CD4-positive, alpha-beta T cell treated with Interleukin-1 beta for 1 hour (primary cell): ENCODE measurements at regions not wholly inside any gene's neighbourhood (a gene's known extent, or its start where the extent isn't known, plus 50 kb on each side); places are given as distances from the start of the nearest gene placed in this dataset.
"Not testable (repeated sequence)": the region's sequence is repeated elsewhere in the genome, so short reads cannot be mapped to it uniquely, and the experiment has no call there.

ENCODE experiments used
- DNase-seq, 2 donors: peaks; one replicate each; pipeline ENCODE4 v3.0.0-alpha.2; 2020 to 2022

DNA sequence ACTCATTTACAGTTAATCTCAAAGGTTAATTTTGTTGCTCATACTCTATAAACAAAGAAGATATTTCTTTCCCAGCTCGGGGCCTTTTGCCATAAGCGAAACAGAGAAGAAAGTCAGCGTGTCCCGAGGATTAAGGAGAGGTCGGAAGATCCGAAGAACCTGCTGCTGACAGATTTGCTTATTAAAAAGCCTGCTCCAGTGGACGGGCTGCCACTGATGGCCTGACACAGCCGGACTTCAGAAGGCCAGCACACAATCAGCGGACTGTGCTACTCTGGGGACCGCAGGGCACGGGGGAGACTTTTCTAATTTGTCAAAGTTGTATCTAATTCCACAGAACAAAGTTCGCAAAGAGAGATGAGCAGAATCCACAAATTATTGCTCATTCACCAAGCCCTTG is 315.4 kb downstream of the ETAA1 start:
- DNase-seq, result no peak

DNA sequence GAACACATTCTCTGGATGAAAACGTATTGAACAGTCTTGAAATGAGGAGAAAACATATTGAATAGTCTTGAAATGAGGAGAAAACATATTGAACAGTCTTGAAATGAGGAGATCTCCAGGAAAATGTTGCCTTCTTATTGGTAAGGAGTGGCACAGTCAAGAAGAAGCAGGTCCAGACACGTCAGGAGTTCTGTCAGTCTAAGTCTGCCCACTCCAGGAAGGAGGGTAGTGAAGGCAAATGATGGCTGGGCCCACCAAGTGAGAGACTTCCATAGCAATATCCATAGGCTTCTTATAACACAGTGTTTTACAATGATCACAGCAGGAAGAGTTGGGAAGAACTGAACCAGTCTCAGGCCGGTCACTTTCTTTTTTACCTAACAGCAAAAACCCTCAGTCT is 316.2 kb downstream of the ETAA1 start:
- DNase-seq, result no peak

DNA sequence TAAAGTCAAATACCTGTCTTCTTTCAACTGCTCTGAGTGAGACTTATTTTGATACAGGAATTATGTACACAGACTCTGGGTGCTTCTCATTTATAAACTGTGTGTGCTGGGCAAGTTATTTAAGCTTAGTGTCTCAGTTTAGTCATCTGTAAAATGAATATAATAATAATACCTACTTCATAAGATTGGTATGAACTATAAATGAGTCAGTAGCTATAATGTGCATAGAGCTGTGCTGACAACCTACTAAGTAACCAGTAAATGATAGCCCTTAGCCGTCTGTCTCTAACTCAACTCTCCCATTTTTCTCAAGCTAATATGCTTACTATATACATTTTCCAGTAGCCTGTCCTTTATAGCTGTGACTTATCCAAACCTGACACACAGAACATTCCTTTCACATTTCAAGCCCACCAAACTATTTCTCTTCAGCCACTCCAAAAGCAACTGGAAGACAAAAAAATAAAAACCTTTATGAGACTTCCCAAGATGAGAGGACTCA is 319.8 kb downstream of the ETAA1 start:
- DNase-seq, result no peak

DNA sequence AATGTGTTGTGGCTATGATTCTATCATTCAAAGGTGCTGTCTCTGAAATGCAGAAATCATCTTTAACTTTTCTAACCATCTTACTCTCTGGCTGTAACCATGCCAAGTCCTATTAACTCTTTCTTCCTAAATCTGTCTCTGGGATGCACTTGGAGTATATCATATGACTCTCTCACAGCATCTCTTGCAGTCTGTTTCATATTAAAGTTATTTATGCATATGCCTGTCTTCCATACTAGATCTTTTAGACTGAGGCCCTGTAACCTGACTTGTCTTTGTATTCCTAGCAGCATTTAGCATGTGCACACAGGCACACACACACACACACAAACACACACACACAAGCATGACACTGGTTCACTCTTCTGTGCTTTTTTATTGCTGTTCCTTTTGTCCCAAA is 320.6 kb downstream of the ETAA1 start:
- no peak for DNase-seq

DNA sequence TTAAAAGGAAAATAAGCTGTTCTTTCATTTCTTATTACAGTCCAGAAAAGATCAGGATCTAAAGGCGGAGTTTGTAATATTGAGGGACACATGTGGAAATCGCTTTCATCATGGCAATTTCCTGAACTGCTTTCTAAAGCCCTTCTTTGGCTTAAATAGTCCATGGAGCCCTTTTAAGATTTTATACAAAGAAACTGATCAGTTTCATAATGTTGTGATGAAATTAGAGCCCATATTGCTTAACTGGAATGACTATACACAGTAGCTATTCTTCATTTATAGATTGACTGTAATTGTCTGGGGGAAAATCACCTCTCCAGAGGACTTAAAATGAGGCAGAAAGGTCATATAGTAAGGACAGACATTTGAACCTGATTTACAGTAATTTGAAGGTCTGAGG is 322.2 kb downstream of the ETAA1 start:
- no peak for DNase-seq

DNA sequence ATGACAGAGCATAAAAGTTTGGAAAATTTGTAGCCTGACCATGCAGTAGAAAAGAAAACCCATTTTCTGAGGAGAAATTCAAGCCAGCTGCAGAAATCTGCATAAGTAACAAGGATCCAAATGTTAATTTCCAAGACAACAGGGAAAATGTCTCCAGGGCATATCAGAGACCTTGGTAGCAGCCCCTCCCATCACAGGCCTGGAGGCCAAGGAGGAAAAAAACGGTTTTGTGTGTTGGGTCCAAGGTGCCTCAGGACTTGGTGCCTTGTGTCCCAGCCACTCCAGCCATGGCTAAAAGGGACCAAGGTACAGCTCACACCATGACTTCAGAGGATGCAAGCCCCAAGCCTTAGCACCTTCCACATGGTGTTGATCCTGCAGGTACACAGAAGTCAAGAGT is 324.4 kb downstream of the ETAA1 start:
- no peak for DNase-seq

DNA sequence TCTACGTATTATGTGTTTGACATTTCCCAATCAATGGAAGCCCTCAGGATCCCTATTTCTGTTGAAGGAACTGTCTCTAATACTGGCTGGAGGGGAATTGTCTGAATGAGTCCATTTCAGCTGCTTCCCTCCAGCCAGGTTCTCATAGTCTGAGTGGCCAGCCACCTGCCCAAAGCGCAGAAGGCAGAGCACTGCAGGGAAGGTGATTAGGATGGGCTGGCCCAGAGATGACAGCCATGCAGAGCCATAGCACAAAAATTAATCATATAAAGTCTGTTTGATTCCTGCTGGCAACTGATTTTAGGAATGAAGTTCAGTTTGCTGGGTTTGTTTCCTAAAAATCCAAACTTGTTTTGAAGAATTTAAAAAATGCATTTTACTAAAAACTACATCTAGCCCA is 327.1 kb downstream of the ETAA1 start:
- DNase-seq, result no peak

DNA sequence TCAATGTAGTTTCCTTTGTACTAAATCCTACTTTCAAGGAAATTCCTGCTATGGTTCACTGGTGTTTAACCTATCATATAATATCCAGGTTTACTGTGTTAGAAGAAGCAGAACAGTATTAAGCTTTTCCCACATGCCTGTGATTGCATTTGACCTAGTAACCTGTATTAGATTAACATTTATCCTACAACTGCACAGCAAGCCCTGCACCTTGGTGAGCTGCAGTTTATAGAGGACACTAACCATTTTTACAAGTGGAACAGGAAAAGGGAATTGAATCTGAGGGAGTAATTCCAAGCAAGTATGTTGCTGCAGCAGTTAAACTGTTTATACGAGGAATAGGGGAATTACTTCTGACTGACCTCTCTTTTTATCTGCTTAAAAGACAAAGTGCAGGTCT is 328.6 kb downstream of the ETAA1 start:
- no peak for DNase-seq

DNA sequence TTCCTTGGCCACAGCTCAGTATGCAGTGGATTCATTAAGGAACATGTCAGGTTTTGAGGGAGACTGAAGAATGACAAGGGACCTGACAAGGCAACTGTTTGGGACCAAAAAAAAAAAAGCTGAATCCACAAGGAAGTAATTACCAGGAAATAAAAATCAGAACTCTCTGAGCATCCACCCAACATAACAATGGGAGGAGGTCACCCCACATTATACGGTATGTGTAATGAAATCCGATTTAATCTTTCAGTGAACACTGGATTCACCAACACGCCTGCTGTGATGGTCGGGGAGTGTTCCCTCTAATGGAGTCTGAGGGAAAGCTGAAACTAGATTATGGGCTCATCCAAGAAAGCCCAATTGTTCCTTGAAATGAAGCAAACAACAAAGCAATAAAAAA is 329.3 kb downstream of the ETAA1 start:
- no peak for DNase-seq

DNA sequence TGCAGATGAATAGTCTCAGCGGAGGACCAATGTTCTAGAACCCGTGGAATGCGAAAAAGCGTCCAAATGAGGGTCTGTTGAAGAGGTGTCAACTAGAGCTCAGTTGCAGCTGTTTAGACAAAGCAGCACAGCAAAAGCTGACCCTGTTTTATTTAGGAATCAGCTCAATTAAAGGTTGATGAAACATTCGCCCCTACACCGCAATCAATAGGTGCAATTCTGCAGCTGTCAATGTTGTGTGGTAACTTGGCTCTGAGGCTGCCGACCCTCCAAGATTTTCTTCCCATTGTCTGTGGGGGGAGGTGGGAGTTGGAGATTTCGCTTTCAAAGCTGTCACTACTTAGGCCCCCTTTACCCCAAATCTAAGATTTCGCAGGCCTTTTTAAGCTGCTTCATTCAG is 330.0 kb downstream of the ETAA1 start:
- DNase-seq, result no peak

DNA sequence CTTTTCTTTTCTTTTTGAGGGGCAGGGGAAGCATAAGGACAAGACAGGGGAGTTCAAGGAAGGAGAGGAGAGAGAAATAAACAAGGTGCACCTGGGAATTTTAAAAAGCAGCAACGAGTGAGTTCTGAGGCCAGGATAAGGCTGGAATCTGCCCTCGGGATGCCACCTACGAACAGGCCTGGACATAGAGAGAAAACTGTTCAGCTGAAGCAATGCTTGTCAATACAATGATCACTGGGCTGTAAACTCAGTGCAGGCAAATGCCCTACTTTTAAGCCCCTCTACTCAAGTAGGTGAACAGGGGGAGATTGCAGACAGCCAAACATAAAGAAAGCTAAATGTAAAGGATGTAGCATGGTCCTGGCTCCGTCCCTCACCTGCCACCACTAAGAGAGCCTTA is 330.5 kb downstream of the ETAA1 start:
- DNase-seq, result no peak

DNA sequence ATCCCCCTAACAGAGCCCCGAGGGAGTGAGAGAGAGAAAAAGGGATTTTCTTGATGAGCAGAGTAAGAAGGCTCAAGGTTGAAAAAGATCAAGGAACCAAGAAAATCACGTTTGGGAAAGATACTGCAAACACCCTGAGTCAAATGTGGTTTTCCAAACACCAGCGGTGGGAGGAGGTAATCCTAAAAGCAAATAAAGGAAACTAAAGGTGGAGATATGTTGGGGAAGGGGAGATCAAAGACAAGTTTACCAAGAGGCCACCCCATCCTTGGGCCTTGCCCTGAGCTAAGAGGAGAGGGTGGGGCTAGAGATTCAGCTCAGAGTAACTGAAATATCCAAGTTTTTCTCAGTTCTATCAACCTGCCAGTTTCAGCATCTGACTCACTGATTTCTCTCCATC is 332.3 kb downstream of the ETAA1 start:
- no peak for DNase-seq

DNA sequence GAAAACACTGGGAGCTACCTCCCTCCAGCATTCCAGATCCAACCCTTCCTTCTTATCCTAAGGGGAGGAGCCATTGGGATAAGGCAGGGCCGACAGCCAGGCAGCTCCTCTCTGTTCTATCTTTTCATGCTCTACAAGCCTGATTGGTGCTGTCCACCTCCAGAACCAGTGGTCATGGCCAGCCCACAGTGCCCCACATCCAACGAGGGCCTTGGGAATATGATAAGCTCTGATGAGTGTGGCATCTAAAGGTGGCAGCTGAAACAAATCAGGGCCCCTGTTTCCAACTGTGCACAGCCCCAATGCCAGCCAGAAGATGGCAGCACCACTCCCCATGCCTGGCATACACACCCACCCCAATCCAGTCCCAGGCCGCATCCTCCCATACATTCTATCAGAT is 329.3 kb downstream of the C1D start:
- DNase-seq, result no peak

DNA sequence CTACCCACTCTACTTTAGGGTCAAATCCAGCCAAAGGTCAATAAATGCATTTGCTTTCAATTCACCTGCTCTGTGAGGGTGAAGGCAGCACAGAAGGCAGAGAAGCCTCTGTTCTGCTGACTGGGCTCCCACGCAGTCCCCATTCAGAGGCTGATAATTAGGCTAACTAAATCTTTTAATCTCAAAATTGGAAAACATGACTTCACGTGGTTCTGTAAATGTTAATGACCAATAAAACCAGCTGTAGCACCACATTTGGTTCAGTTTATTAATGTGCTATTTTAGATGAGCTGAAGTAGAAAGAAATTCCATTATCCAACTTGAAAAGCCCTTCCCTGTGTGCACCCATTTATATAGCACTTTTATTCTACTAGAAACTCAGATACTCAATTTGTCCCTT is 310.6 kb downstream of the C1D start:
- no peak for DNase-seq

DNA sequence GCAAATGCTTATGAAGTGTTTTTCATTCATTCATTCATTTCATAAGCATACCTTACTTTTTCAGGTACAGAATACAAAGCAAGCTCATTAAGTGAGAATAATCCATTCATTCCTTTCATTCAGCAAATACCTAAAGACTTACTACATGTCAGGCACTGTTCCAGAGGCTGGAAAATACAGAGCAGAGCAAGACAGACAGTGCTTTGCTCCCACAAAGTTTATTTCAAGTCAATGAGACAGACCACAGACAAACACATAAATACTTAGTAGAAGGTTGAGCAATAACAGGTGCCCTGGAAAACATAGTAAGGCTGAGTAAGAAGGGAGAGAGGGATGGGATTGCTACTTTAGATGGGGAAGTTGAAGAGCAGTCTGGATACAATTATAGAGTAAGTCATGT is 309.8 kb downstream of the C1D start:
- DNase-seq, result no peak

DNA sequence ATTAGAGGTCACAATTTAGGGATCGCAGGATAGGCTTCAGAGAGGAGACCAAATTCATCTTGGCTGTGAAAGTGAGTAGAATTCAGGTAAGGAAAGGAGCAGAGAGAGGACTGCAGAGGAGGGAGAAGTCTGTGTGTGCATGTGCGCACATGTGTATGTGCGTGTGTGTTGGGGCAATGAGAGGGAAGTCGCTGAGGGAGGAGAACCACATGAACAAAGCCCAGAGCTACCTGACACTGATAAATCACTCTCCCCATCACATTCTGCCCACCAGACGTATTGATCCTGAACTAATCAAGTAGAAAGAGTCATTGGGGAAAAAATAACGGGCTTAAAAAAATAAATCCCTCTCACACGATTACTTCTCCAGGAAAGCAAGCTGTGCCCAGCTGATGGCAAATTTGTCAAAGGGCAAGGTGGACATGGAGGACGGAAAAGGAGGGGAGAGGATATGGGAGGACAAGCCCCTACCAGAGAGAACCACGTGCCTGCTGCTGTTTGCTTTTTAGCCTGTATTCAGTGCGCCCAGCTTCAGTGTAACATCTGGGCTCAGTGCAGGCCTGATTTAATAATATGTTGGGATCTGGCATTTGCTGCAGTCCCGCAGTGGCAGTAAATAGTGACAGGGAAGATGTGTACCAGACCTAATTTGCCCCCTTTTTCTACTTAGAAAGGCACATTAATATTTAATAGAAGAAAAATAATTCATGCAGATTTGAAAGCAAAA is 307.5 kb downstream of the C1D start:
- no peak for DNase-seq

DNA sequence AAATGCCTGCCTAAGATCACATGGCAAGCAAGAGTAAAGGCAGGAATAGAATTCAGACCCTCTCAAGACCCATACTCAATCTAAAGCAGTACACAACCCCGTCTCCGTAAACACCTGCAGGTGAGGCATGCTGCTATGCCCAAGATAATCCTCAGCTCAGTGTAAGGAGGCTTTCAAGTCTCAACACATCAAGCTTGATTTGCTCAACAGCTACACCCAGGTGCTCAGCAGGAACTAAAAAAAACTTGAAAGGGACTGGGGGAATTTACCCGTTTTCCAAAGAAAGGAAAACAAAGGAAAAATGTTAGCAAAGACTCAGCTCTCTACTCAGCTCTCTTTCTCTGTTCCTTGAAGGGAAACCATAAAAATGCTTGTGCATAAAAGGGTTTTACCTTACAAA is 301.8 kb downstream of the C1D start:
- no peak for DNase-seq

DNA sequence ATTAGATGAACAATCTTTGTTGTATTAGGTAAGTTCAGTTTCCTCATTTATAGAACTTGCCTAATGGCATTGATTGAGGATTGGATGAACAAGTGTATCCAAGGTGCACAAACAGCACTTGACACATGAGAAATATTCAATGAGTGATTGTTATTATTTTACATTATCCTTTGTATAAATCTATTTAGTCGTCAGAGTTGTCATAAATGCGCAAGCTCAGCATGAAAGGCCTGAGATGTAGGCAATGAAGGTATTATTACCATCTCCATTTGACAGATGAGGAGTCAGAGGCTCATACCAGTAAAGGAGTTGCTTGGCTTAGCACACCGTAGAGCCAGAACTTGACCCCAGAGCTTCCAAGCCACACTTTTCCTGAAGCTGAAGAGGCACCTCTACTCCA is 291.4 kb downstream of the C1D start:
- no peak for DNase-seq

DNA sequence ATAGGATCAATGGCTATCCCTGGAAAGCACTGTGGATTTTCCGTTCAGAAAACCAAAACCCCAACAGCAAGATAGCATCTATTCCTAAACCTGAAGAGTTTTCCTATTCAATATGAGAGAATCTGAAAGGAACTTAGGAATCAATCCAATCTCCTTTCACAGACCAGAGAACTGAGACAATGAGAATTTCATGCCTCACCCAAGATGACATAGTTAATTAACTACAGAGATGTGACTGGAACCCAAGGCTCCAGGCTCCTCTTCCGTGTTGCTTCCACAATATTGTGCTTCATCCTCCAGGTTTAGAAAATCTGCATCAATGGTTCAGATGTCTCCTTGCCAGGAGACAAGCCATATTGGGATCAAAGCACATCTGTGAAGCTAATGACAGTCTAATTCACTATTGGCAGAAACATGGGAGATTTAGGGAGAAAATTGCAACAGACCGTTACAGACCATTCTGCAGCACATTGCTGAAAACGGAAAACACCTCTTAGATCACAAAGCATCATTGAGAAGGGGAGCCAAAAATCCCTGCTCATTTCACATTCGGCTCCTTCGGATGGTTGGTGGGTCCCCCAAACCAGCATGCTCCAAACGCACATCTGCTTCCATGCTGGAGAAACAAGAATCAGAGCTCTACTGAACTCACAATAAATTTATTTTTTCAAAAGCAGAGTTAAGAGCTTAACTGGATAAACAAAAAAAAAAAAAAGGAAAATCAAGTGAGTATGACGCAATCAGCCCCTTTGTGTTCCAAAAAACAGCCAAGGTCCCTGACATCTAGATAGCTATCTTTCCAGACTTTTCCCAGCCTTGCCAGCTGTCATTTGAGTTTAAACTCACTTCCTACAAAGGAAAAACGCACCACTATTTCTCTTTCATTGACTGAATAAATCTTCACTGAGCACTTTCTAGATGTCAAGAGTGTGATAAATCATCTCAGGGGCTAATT is 290.3 kb downstream of the C1D start:
- DNase-seq, result no peak

DNA sequence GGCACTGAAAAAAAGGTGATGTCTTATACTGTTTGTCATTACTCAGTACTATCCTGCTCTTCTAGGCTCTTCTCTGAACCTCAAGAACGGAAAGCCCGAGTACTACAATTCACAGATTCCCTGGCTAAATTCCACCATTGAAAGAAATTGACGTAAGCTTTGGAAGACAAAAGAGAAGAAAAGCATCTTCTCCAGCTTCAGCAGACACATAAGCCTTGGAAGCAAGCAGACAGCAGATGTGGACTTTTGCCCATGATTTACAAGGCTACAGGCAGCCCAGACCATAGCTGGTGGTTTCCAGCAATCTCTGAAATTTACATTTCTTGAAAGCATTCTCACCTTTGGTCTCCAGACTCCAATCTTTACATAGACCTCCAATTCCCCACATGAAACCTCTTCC is 289.0 kb downstream of the C1D start:
- DNase-seq, result no peak

DNA sequence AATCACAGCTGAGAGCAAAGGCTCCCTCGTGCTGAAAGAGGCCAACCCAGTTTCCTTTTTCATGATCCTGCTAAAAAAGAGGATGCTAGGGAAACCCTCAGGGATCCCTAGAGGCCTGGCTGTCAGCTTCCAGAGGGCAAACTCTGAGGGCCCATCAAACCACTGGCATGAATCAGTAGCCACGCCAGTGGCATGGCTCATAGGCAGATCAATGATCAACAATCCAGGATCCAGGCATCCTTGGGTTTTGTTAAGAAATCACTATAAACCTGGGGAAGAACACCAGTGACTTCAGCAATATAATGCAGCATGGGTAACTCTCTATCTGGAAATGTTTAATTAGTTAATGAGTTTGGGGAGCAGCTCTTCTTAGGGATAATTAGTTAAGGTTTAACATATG is 286.5 kb downstream of the C1D start:
- no peak for DNase-seq

DNA sequence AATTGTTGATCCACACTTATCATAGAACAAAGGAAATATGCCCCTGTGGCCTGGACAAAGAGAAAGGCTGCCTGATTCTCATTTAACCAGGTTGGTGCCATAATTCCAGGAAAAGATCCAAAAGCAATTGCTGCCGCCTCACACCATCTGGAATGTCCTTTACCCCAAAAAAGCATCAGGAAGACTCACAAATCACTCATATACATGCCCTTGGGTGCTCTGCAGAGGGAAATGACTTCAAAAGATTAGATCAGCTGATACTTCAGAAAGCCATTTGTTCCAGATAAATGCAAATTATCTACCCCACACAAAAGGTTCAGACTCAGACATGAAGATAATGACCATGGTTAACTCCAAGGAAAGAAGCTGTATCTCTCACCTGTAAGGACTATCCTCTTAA is 285.8 kb downstream of the C1D start:
- no peak for DNase-seq

DNA sequence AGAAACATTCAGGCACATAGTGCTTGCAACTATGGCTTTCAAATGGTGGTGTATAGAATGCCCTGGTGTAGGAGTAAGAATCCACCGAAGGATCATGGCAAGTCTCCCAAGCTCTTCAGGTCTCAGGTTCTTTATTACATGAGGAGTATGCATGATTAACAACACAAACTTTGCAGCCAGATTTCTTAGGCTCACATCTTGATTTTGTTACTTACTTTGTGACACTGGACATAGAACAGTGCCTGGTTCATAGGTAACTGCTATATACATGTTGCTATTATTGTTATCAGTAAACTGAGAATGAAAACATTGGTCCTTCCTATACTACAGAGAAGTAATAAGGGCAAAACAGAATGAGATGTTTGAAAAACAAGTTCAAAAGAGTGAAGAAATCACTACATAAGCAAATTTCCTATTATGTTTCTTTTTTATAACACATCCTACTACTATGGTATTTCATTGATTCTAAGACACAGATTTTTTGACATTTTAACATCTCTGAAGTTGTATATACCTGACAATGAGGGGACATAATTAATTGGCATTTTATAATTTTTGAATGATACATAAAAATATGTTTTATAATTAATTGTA is 284.9 kb downstream of the C1D start:
- no peak for DNase-seq

DNA sequence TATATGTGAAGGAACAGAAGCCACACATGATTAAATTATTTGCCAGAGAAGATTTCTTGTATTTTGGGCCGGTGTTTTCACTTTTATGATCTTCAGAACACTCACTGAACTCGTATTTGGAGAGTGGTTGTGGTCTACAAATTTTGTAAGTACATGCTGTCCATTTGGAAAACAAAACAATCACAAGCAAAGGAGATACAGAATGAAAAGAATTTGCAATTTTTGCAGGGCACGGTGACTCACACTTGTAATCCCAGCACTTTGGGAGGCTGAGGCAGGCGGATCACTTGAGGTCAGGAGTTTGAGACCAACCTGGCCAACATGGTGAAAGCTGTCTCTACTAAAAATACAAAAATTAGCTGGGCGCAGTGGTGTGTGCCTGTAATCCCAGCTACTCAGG is 282.0 kb downstream of the C1D start:
- DNase-seq, result not testable (repeated sequence)
